ENCODE measurements at regions not wholly inside any gene's neighbourhood (a gene's known extent, or its start where the extent isn't known, plus 50 kb on each side); places are given as distances from the start of the nearest gene placed in this dataset.

- H3K4me3 ChIP-seq: no peak overlapping the region
- no peak overlapping the region for H3K27ac ChIP-seq
- DNase-seq: no peak
- intact Hi-C loops (cut with DNase I; ENCODE audit: low total_unique reads): no loop called here
- no peaks in the 10 kb centered on the region for H3K4me1 ChIP-seq
- ATAC-seq: no peak
- no peaks in the 10 kb centered on the region for H3K27me3 ChIP-seq
- H3K36me3 ChIP-seq: no peaks in the 10 kb centered on the region
- no peaks in the 10 kb centered on the region for H3K9me3 ChIP-seq
- TF ChIP-seq, protein P1, sequence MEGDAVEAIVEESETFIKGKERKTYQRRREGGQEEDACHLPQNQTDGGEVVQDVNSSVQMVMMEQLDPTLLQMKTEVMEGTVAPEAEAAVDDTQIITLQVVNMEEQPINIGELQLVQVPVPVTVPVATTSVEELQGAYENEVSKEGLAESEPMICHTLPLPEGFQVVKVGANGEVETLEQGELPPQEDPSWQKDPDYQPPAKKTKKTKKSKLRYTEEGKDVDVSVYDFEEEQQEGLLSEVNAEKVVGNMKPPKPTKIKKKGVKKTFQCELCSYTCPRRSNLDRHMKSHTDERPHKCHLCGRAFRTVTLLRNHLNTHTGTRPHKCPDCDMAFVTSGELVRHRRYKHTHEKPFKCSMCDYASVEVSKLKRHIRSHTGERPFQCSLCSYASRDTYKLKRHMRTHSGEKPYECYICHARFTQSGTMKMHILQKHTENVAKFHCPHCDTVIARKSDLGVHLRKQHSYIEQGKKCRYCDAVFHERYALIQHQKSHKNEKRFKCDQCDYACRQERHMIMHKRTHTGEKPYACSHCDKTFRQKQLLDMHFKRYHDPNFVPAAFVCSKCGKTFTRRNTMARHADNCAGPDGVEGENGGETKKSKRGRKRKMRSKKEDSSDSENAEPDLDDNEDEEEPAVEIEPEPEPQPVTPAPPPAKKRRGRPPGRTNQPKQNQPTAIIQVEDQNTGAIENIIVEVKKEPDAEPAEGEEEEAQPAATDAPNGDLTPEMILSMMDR (IDR thresholded peaks at IDR 0.05 in 4 of 5, conservative IDR thresholded peaks at IDR 0.05 in 1 of 5): no peak
- no peak for TF ChIP-seq POLR2A (IDR thresholded peaks at IDR 0.05)
- in situ Hi-C loops (cut with MboI; ENCODE audit: low sequenced_read_pairs in 4 of 4): loop anchor here in 1 of 4 donors (25.0 kb wide), 1 partner anchor 493 kb away; no protein-coding TSS in a partner anchor
These were observed 343.0 kb upstream of the SEMA3D start for GRCh38 chr7:85529831-85530230.

DNA sequence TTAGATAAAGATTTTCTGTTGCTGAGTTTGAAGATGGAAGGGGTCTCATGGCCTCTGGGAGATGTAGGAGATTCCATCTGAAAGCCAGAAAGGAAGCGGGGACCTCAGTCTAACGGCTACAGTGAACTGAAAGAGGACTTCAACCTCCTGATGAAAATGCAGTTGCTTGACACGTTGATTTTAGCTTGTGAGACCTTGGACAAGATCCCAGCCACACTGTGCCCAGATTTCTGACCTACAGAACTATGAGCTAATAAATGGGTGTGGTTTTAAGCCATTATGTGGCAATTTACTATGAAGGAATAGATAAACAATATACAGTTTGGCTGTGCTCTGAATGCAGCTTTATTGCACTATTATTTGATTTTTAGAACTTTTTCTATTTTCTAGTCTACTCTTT is 342.3 kb upstream of the SEMA3D start:
- in situ Hi-C loops (cut with MboI; ENCODE audit: low sequenced_read_pairs in 4 of 4): loop anchor here in 1 of 4 donors (25.0 kb wide), 1 partner anchor 492 kb away; no protein-coding TSS in a partner anchor

GRCh38 chr7:85528581-85528980 is 341.7 kb upstream of the SEMA3D start:
- ATAC-seq (no peak), DNase-seq (no peak)
- Histone ChIP-seq H3K4me3 (no peak overlapping the region), H3K36me3 (no peaks in the 10 kb centered on the region), H3K27me3 (no peaks in the 10 kb centered on the region), H3K4me1 (no peaks in the 10 kb centered on the region), H3K9me3 (no peaks in the 10 kb centered on the region), H3K27ac (no peak overlapping the region)
- intact Hi-C loops (cut with DNase I; ENCODE audit: low total_unique reads) (no loop called here), in situ Hi-C loops (cut with MboI; ENCODE audit: low sequenced_read_pairs in 4 of 4) (loop anchor here in 1 of 4 donors (25.0 kb wide), 1 partner anchor 491 kb away; no protein-coding TSS in a partner anchor)
- TF ChIP-seq POLR2A (IDR thresholded peaks at IDR 0.05): no peak
- TF ChIP-seq, protein P1 (IDR thresholded peaks at IDR 0.05 in 4 of 5, conservative IDR thresholded peaks at IDR 0.05 in 1 of 5): no peak

More for the DNA sequence above, 342.3 kb upstream of the SEMA3D start:
- no peaks in the 10 kb centered on the region for H3K36me3 ChIP-seq
- no peaks in the 10 kb centered on the region for H3K9me3 ChIP-seq
- ATAC-seq (no peak), DNase-seq (no peak)
- no peaks in the 10 kb centered on the region for H3K4me1 ChIP-seq
- TF ChIP-seq, protein P1 (IDR thresholded peaks at IDR 0.05 in 4 of 5, conservative IDR thresholded peaks at IDR 0.05 in 1 of 5): no peak
- no peak for TF ChIP-seq POLR2A (IDR thresholded peaks at IDR 0.05)
- no peak overlapping the region for H3K27ac ChIP-seq
- H3K27me3 ChIP-seq: no peaks in the 10 kb centered on the region
- intact Hi-C loops (cut with DNase I; ENCODE audit: low total_unique reads): no loop called here
- no peak overlapping the region for H3K4me3 ChIP-seq

DNA sequence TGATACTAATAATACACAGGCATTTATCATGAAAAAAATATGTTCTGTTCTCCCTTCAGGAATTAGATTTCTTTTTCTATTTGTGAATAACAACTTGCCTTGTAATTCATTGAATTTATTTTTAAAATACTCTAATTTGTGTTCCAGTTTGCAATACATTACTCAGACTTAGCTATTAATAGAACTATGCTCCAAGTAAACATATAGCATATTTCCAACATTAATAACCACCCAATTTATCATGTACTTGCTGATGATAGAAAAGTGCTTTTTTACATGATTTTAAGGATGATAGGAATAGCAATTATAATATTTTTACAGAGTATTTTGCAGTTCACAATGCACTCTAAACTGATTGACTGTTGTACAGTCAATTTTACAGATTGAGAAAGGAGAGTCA is 338.8 kb upstream of the SEMA3D start:
- peaks cover 0 to 4% of the 10 kb centered on the region in 2 donors for H3K4me1 ChIP-seq
- no peak for TF ChIP-seq POLR2A (IDR thresholded peaks at IDR 0.05)
- TF ChIP-seq, protein P1 (IDR thresholded peaks at IDR 0.05 in 4 of 5, conservative IDR thresholded peaks at IDR 0.05 in 1 of 5): no peak
- in situ Hi-C loops (cut with MboI; ENCODE audit: low sequenced_read_pairs in 4 of 4) (loop anchor here in 1 of 4 donors (25.0 kb wide), 1 partner anchor 488 kb away; no protein-coding TSS in a partner anchor), intact Hi-C loops (cut with DNase I; ENCODE audit: low total_unique reads) (no loop called here)
- no peaks in the 10 kb centered on the region for H3K36me3 ChIP-seq
- H3K9me3 ChIP-seq: no peaks in the 10 kb centered on the region
- H3K27me3 ChIP-seq: no peaks in the 10 kb centered on the region
- ATAC-seq: no peak
- H3K27ac ChIP-seq: no peak overlapping the region
- no peak overlapping the region for H3K4me3 ChIP-seq
- DNase-seq: no peak

DNA sequence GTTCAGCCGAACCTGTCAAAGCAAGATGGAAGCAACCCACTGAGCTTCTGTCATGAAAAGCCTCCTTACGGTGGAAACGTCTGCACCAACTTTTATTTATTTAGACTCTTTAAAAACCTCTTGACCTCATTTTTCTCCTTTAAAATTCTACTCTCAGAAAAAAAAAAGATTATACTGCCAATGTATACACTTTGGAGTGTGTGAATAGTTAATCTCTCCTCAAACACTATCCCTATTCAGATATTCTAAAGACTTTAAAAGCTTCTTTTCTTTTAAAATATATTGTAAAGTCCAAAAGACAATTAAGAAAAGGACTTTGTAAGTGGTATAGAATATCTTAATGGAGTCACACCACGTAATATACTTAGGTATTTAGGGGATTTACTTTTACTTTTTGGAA is 335.2 kb upstream of the SEMA3D start:
- ATAC-seq (no peak), DNase-seq (no peak)
- TF ChIP-seq, protein P1 (IDR thresholded peaks at IDR 0.05 in 4 of 5, conservative IDR thresholded peaks at IDR 0.05 in 1 of 5): no peak
- TF ChIP-seq POLR2A (IDR thresholded peaks at IDR 0.05): no peak
- in situ Hi-C loops (cut with MboI; ENCODE audit: low sequenced_read_pairs in 4 of 4) (no loop called here), intact Hi-C loops (cut with DNase I; ENCODE audit: low total_unique reads) (no loop called here)
- H3K36me3 ChIP-seq: no peaks in the 10 kb centered on the region
- no peaks in the 10 kb centered on the region for H3K9me3 ChIP-seq
- no peaks in the 10 kb centered on the region for H3K27me3 ChIP-seq
- peaks cover 0 to 4% of the 10 kb centered on the region in 2 donors for H3K4me1 ChIP-seq
- H3K27ac ChIP-seq: no peak overlapping the region
- no peak overlapping the region for H3K4me3 ChIP-seq
